ENCODE measurements at regions not wholly inside any gene's neighbourhood (a gene's known extent, or its start where the extent isn't known, plus 50 kb on each side); places are given as distances from the start of the nearest gene placed in this dataset.

GRCh38 chr6:139920776-139921100 lies 546.3 kb upstream of the CITED2 start:
- no peak for DNase-seq (ENCODE audit: extremely low read depth in 1 of 4, low spot score in 3 of 4)
- no TSS peak for BruUV-seq (replicated peaks)
- POLR2A ChIA-PET = no interaction called here
- H3K27ac ChIP-seq (ENCODE audit: extremely low read depth, low read depth, low read length) = no peak overlapping the region
- no peaks in the 10 kb centered on the region for H3K27me3 ChIP-seq (ENCODE audit: control insufficient read depth in 2 of 2, insufficient read depth in 2 of 2, low read length in 2 of 2)
- H3K9me3 ChIP-seq (replicated peaks; ENCODE audit: control insufficient read depth, insufficient read depth, low read depth, low read length) = no peaks in the 10 kb centered on the region
- H2AFZ ChIP-seq (ENCODE audit: low read depth, low read length) = peak overlapping the region; percentile 80
- no peak for ATAC-seq
- H4K20me1 ChIP-seq (replicated peaks; ENCODE audit: control insufficient read depth, insufficient read depth, low read length) = no peaks in the 10 kb centered on the region
- in situ Hi-C loops (cut with MboI) (no loop called here), intact Hi-C loops (cut with micrococcal nuclease) (loop anchor here (10.0 kb wide), 1 partner anchor 386 kb away; no protein-coding TSS in a partner anchor)
- H3K4me2 ChIP-seq (ENCODE audit: insufficient read depth, low read length) = no peak overlapping the region
- no peak overlapping the region for H3K4me3 ChIP-seq
- 16% methylated on average over 2 of the region's 2 CpGs for WGBS (ENCODE audit: insufficient coverage, low coverage, missing lambda C conversion rate)
- TF ChIP-seq POLR2AphosphoS2 (IDR thresholded peaks at IDR 0.05; ENCODE audit: low read length) (no peak), FOXA1 (IDR thresholded peaks at IDR 0.05; ENCODE audit: borderline replicate concordance) (no peak), ZNF511 (CRISPR knock-in tag; IDR thresholded peaks at IDR 0.05) (no peak), MEF2A (IDR thresholded peaks at IDR 0.05; ENCODE audit: control insufficient read depth, low read depth, low read length) (no peak), SIN3B (IDR thresholded peaks at IDR 0.05; ENCODE audit: low read depth) (no peak), THRB (CRISPR knock-in tag; conservative IDR thresholded peaks at IDR 0.05) (no peak), ZNF3 (CRISPR knock-in tag; IDR thresholded peaks at IDR 0.05) (no peak)
- TF ChIP-seq, protein P1, sequence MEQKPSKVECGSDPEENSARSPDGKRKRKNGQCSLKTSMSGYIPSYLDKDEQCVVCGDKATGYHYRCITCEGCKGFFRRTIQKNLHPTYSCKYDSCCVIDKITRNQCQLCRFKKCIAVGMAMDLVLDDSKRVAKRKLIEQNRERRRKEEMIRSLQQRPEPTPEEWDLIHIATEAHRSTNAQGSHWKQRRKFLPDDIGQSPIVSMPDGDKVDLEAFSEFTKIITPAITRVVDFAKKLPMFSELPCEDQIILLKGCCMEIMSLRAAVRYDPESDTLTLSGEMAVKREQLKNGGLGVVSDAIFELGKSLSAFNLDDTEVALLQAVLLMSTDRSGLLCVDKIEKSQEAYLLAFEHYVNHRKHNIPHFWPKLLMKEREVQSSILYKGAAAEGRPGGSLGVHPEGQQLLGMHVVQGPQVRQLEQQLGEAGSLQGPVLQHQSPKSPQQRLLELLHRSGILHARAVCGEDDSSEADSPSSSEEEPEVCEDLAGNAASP (IDR thresholded peaks at IDR 0.05) = no peak
- H3K9ac ChIP-seq (ENCODE audit: insufficient read depth in 1 of 2, low read depth in 2 of 2, low read length in 2 of 2) = no peak overlapping the region
- CTCF ChIA-PET (ENCODE audit: low intra/inter-chr PET ratio) = no interaction called here
- no peaks in the 10 kb centered on the region for H3K79me2 ChIP-seq (ENCODE audit: control insufficient read depth, insufficient read depth, low read length)
- no peak for FAIRE-seq
- H3K36me3 ChIP-seq (ENCODE audit: control insufficient read depth, insufficient read depth, low read length) = no peaks in the 10 kb centered on the region
- H3K4me1 ChIP-seq (replicated peaks in 1 of 2; ENCODE audit: control insufficient read depth in 2 of 2, insufficient read depth in 2 of 2, low read length in 2 of 2) = peaks cover 3 to 7% of the 10 kb centered on the region in 2 experiments; a peak in 3 of 5 replicates
- no peaks in the 10 kb centered on the region for H3K9me1 ChIP-seq (ENCODE audit: control insufficient read depth, insufficient read depth, low read length)

Data from K562 (cell line).